ENCODE measurements at regions not wholly inside any gene's neighbourhood (a gene's known extent, or its start where the extent isn't known, plus 50 kb on each side); places are given as distances from the start of the nearest gene placed in this dataset.

- peak overlapping the region; percentile 56 for H3K4me2 ChIP-seq (ENCODE audit: low read depth, low read length)
- intact Hi-C loops (cut with micrococcal nuclease), result loop anchor here (1.0 to 5.0 kb wide), 3 partner anchors 52 to 97 kb away; no protein-coding TSS in a partner anchor
- peak overlapping the region; percentile 84 for H3K4me3 ChIP-seq (ENCODE audit: insufficient read depth, low read depth, low read length)
- ATAC-seq (ENCODE audit: low read depth) (peak; percentile 96), DNase-seq (peak; percentile 95)
- dilution Hi-C loops (cut with HindIII; ENCODE audit: low sequenced_read_pairs, unreplicated experiment), result no loop called here
- peak overlapping the region; percentile 77; the same call in 1 of the 2 replicates for H2AK5ac ChIP-seq (ENCODE audit: low read depth, low read length)
- CTCF ChIA-PET, result interaction anchor here (0.6 to 2.6 kb wide), 6 partner anchors 60 to 231 kb away, joined by 3 to 9 read pairs (median 5); no protein-coding TSS in a partner anchor
- H3K56ac ChIP-seq (ENCODE audit: extremely low read depth, insufficient read depth, low read length), result peak overlapping the region; percentile 83
- H4K8ac ChIP-seq (ENCODE audit: low read depth in 2 of 2, low read length in 2 of 2), result peak overlapping the region; percentile 44 to 97
- peak overlapping the region; percentile 99 for H2AK9ac ChIP-seq (replicated peaks; ENCODE audit: low read depth, low read length, poor library complexity)
- no peaks in the 10 kb centered on the region for H3K9me3 ChIP-seq (ENCODE audit: control insufficient read depth, insufficient read depth, low read length)
- H3K9me1 ChIP-seq (ENCODE audit: insufficient read depth, low read length), result peaks cover 2% of the 10 kb centered on the region; the same call in 1 of the 2 replicates
- peak overlapping the region; percentile 98 for H4K91ac ChIP-seq (ENCODE audit: insufficient read depth, low read depth, low read length)
- peak overlapping the region; percentile 74 for H3K18ac ChIP-seq (ENCODE audit: low read depth, low read length)
- peak overlapping the region; percentile 96 for H2BK120ac ChIP-seq (ENCODE audit: low read depth, low read length)
- peaks cover 42% of the 10 kb centered on the region for H4K20me1 ChIP-seq (ENCODE audit: insufficient read depth, low read length)
- peak overlapping the region; percentile 97 for H3K4ac ChIP-seq (ENCODE audit: low read depth, low read length)
- H2BK15ac ChIP-seq (ENCODE audit: low read depth, low read length), result peak overlapping the region; percentile 95; the same call in 2 of the 3 replicates
- H3K9ac ChIP-seq (ENCODE audit: low read depth, low read length), result peak overlapping the region; percentile 98
- no TSS peak for BruUV-seq (replicated peaks)
- peak overlapping the region; percentile 97 for H3K14ac ChIP-seq (replicated peaks; ENCODE audit: low read depth, low read length)
- H3K79me1 ChIP-seq (ENCODE audit: low read depth in 1 of 2, low read length in 2 of 2), result peaks cover 0 to 37% of the 10 kb centered on the region in 2 experiments; a peak in 3 of 4 replicates
- POLR2A ChIA-PET (ENCODE audit: unreplicated experiment), result interaction anchor here (0.6 to 1.0 kb wide), 4 partner anchors 91 to 1613 kb away, joined by 3 to 8 read pairs (median 4); no protein-coding TSS in a partner anchor
- H3K27me3 ChIP-seq (ENCODE audit: control insufficient read depth, insufficient read depth, low read length), result no peaks in the 10 kb centered on the region
- H3K4me1 ChIP-seq (ENCODE audit: control insufficient read depth, insufficient read depth, low read length), result 0 out of 2 replicates have a peak, but pooled peaks cover 6% of the 10 kb centered on the region
- peak overlapping the region; percentile 98 for H2BK5ac ChIP-seq (ENCODE audit: low read depth, low read length, poor library complexity, severe bottlenecking)
- H3K23ac ChIP-seq (ENCODE audit: low read depth, low read length), result peak overlapping the region; percentile 95; the same call in 1 of the 2 replicates
- H3K36me3 ChIP-seq (ENCODE audit: control insufficient read depth, insufficient read depth, low read length), result peaks cover 4% of the 10 kb centered on the region; the same call in 1 of the 2 replicates
- no peak overlapping the region for H2BK20ac ChIP-seq (ENCODE audit: low read depth, low read length)
- peak overlapping the region; percentile 72; the same call in 1 of the 2 replicates for H4K5ac ChIP-seq (ENCODE audit: low read depth, low read length)
- peak overlapping the region; percentile 92 for H3K27ac ChIP-seq (ENCODE audit: insufficient read depth, low read length)
- in situ Hi-C loops (cut with MboI; ENCODE audit: low sequenced_read_pairs), result no loop called here
- TF ChIP-seq MXI1 (IDR thresholded peaks at IDR 0.05; ENCODE audit: borderline replicate concordance, low read depth, low read length) (peak; percentile 83), NFE2L2 (IDR thresholded peaks at IDR 0.05; ENCODE audit: low read depth, low read length) (no peak), POLR2A (IDR thresholded peaks at IDR 0.05; ENCODE audit: low read depth, low read length) (peak; percentile 95), FOS (IDR thresholded peaks at IDR 0.05; ENCODE audit: low read depth, low read length) (no peak; the same call in 1 of the 2 replicates), USF2 (IDR thresholded peaks at IDR 0.05; ENCODE audit: low read depth, low read length) (no peak), RFX5 (IDR thresholded peaks at IDR 0.05; ENCODE audit: low read depth, low read length) (no peak), BHLHE40 (IDR thresholded peaks at IDR 0.05; ENCODE audit: low read depth, low read length) (no peak), CHD1 (IDR thresholded peaks at IDR 0.05; ENCODE audit: low read depth, low read length) (no peak), MAFK (IDR thresholded peaks at IDR 0.05; ENCODE audit: low read depth, low read length) (no peak), RAD21 (IDR thresholded peaks at IDR 0.05; ENCODE audit: low read length) (peak; percentile 12; the same call in 1 of the 2 replicates), CEBPB (IDR thresholded peaks at IDR 0.05; ENCODE audit: low read depth, low read length) (peak; percentile 71), RCOR1 (IDR thresholded peaks at IDR 0.05; ENCODE audit: insufficient replicate concordance, low read length) (peak; percentile 16), MAZ (IDR thresholded peaks at IDR 0.05; ENCODE audit: borderline replicate concordance, low read depth, low read length) (peak; percentile 48; the same call in 1 of the 2 replicates), CTCF (conservative IDR thresholded peaks at IDR 0.05; ENCODE audit: low read depth, low read length) (no peak)
- peak overlapping the region; percentile 100 for H2AFZ ChIP-seq (replicated peaks; ENCODE audit: low read length, poor library complexity)
- WGBS, 2 experiments (ENCODE audit: extremely low coverage in 2 of 2, insufficient read length in 1 of 2), result 0% methylated on average over 2 of the region's 79 CpGs; no CpG with 5 or more reads in 1 of the 2 experiments
Observed at GRCh38 chr3:48088749-48089466, 72.7 kb upstream of the MAP4 start.

All from IMR-90 (cell line).